Endothelial cell of umbilical vein (primary cell): ENCODE measurements at regions not wholly inside any gene's neighbourhood (a gene's known extent, or its start where the extent isn't known, plus 50 kb on each side); places are given as distances from the start of the nearest gene placed in this dataset.

Source experiments
- BruUV-seq: library from RNA; stranded (reverse); fragments of 400-500 nt; replicated peaks from 2 replicates; lab custom pipeline; 2021; lab: Mats Ljungman, UMichigan
- CTCF ChIA-PET: fragments of 300-600, 350-600 bp; sonication (Branson Sonifier 250); formaldehyde crosslinking; loops from one replicate; lab custom pipeline; 2021; ENCODE audit warnings: antibody characterized with exemption, inconsistent platforms; lab: Charles Lee
- POLR2A ChIA-PET: fragments of 300-600, 350-600 bp; sonication (Branson Sonifier 250); formaldehyde crosslinking; loops from one replicate; lab custom pipeline; 2021; ENCODE audit warnings: antibody characterized with exemption, inconsistent platforms; lab: Charles Lee
- DNase-seq: peaks from one replicate; pipeline ENCODE4 v3.0.0-alpha.2; 2011; ENCODE audit warnings: low read depth, low spot score
- FAIRE-seq: peaks from 2 replicates; lab custom pipeline; 2011; peaks lifted over from hg19 to GRCh38; lab: Jason Lieb, UNC
- H2AFZ ChIP-seq: 2 replicates; pipeline ENCODE4 v1.6.0; 2012; ENCODE audit warnings: low read depth, low read length, control low read depth, inconsistent platforms
- H3K27ac ChIP-seq: 2 replicates; pipeline ENCODE4 v1.5.1; 2011; ENCODE audit warnings: low read depth, mild to moderate bottlenecking, control low read depth, low read length, moderate library complexity; ENCODE audit not compliant: insufficient read depth
- H3K27me3 ChIP-seq, 2 experiments: 2 replicates each; pipeline versions ENCODE4 v1.6.0 to v1.6.1; 2011; ENCODE audit warnings: low read length in 2 of 2, mixed read lengths in 1 of 2; ENCODE audit not compliant: control insufficient read depth in 2 of 2, insufficient read depth in 2 of 2
- H3K36me3 ChIP-seq, 2 experiments: 2 replicates in 1 of 2; 3 replicates in 1 of 2; pipeline ENCODE4 v1.5.1; 2011; ENCODE audit warnings: low read length in 2 of 2, mild to moderate bottlenecking in 1 of 2, moderate library complexity in 1 of 2; ENCODE audit not compliant: control insufficient read depth in 2 of 2, insufficient read depth in 2 of 2; ENCODE audit errors: extremely low read depth in 1 of 2
- H3K4me1 ChIP-seq: 3 replicates; pipeline ENCODE4 v1.5.1; 2011; ENCODE audit warnings: mild to moderate bottlenecking, low read length; ENCODE audit not compliant: control insufficient read depth, insufficient read depth; ENCODE audit errors: extremely low read depth
- H3K4me2 ChIP-seq: 2 replicates; pipeline ENCODE4 v1.6.1; 2011; ENCODE audit warnings: low read length, control low read depth, mixed read lengths; ENCODE audit not compliant: insufficient read depth
- H3K4me3 ChIP-seq, 3 experiments: fragments of 200-600 bp in 1 of 3; sonication (generic), shearing (Covaris generic) in 1 of 3; replicated peaks in 1 of 3; 2 replicates each; pipeline ENCODE4 v1.5.1; 2011 to 2016; ENCODE audit warnings: control low read depth in 3 of 3, low read length in 3 of 3, mild to moderate bottlenecking in 2 of 3, inconsistent platforms in 1 of 3, low read depth in 1 of 3, moderate library complexity in 1 of 3; ENCODE audit not compliant: insufficient read depth in 1 of 3
- H3K79me2 ChIP-seq: 2 replicates; pipeline ENCODE4 v1.6.0; 2012; ENCODE audit warnings: low read length, inconsistent platforms; ENCODE audit not compliant: control insufficient read depth, insufficient read depth
- H3K9ac ChIP-seq: replicated peaks from 2 replicates; pipeline ENCODE3; 2011; ENCODE audit warnings: low read length, control low read depth; ENCODE audit not compliant: insufficient read depth; ENCODE audit errors: extremely low read depth
- H3K9me1 ChIP-seq: replicated peaks from 3 replicates; pipeline ENCODE4 v1.6.0; 2011; ENCODE audit warnings: mild to moderate bottlenecking, low read length; ENCODE audit not compliant: control insufficient read depth, insufficient read depth; ENCODE audit errors: extremely low read depth
- H3K9me3 ChIP-seq: replicated peaks from 2 replicates; pipeline ENCODE4 v1.5.1; 2012; ENCODE audit warnings: low read length, inconsistent platforms; ENCODE audit not compliant: control insufficient read depth, insufficient read depth
- H4K20me1 ChIP-seq: replicated peaks from 2 replicates; pipeline ENCODE3; 2011; ENCODE audit warnings: mild to moderate bottlenecking, low read length; ENCODE audit not compliant: control insufficient read depth, insufficient read depth; ENCODE audit errors: extremely low read depth
- EZH2 ChIP-seq: IDR thresholded peaks from 2 replicates; pipeline ENCODE4 v1.6.1; 2012; ENCODE audit warnings: borderline replicate concordance, low read depth, mild to moderate bottlenecking, moderate library complexity, low read length, inconsistent platforms; ENCODE audit not compliant: severe bottlenecking
- FOS ChIP-seq: IDR thresholded peaks from 2 replicates; pipeline ENCODE4 v1.6.1; 2011; ENCODE audit warnings: mild to moderate bottlenecking, low read length, moderate library complexity, borderline replicate concordance; ENCODE audit not compliant: insufficient read depth
- GATA2 ChIP-seq: IDR thresholded peaks from 2 replicates; pipeline ENCODE4 v1.7.0; 2011; ENCODE audit warnings: low read depth, mild to moderate bottlenecking, moderate library complexity, mixed read lengths, low read length; ENCODE audit not compliant: insufficient read length, insufficient read depth
- JUN ChIP-seq: IDR thresholded peaks from 2 replicates; pipeline ENCODE4 v1.6.1; 2011; ENCODE audit warnings: borderline replicate concordance, low read depth; ENCODE audit not compliant: insufficient read length, insufficient read depth
- MYC ChIP-seq: IDR thresholded peaks from one replicate; pipeline ENCODE4 v1.6.1; 2011; ENCODE audit warnings: mild to moderate bottlenecking, low read depth, low read length
- POLR2A ChIP-seq: IDR thresholded peaks from 2 replicates; pipeline ENCODE4 v1.6.1; 2012; ENCODE audit warnings: low read depth, mild to moderate bottlenecking, control low read depth, low read length
- POLR2AphosphoS5 ChIP-seq: IDR thresholded peaks from 2 replicates; pipeline ENCODE4 v1.6.1; 2012; ENCODE audit warnings: low read depth, mild to moderate bottlenecking, control low read depth, low read length, moderate library complexity; ENCODE audit not compliant: insufficient read depth
- dilution Hi-C: fragments of 300-500 bp; cut with MboI; formaldehyde crosslinking; loops from one replicate; pipeline ENCODE4 v1.15.0; 2019; ENCODE audit warnings: low sequenced_read_pairs; ENCODE audit not compliant: extremely low pct_ligation_motif_present
- intact Hi-C: fragments of 100-400 bp; cut with micrococcal nuclease; formaldehyde crosslinking; loops from one replicate; pipeline ENCODE4 v1.10.0; 2022
- TF ChIP-seq, protein P1 (sequence below), 2 donors: IDR thresholded peaks; 1 replicate in 1 of 2; 2 replicates in 1 of 2; pipeline ENCODE4 v1.5.1; 2011; ENCODE audit warnings: low read length in 2 of 2, mild to moderate bottlenecking in 2 of 2, moderate library complexity in 2 of 2, control low read depth in 1 of 2, inconsistent platforms in 1 of 2, low read depth in 1 of 2; ENCODE audit not compliant: insufficient read depth in 1 of 2; ENCODE audit errors: extremely low read depth in 1 of 2
- TF ChIP-seq, protein P2 (sequence below): IDR thresholded peaks from 2 replicates; pipeline ENCODE4 v1.6.1; 2011; ENCODE audit not compliant: insufficient read depth, insufficient read length

DNA sequence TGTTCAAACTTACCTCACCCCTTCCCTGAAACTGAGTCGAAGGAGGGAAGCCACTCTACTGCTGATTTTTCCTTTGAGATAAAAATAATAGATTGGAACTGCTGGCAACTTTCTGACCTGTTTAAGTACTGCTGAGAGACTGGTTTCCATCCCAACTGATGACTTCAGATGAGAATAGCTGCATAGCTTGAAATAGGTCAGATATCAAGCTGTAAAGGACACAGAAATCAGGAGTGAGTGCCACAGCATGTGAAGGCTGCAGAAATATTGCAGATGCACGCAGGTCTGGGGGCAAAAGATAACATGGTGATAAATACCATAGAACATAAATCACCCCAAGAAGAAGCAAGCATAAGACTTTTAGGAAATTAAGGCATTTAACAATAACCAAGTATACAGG, 923.2 kb downstream of the SH3BGRL start:
- H3K36me3 ChIP-seq = no peaks in the 10 kb centered on the region
- no peak overlapping the region for H2AFZ ChIP-seq
- H3K9me1 ChIP-seq = no peaks in the 10 kb centered on the region
- no peaks in the 10 kb centered on the region for H3K9me3 ChIP-seq
- H3K4me1 ChIP-seq = no peaks in the 10 kb centered on the region
- ChIA-PET POLR2A (no interaction called here), CTCF (no interaction called here)
- no peak overlapping the region for H3K9ac ChIP-seq
- H3K4me2 ChIP-seq = no peak overlapping the region
- H3K79me2 ChIP-seq = no peaks in the 10 kb centered on the region
- no peak for FAIRE-seq
- H3K4me3 ChIP-seq = no peak overlapping the region
- H3K27ac ChIP-seq = no peak overlapping the region
- dilution Hi-C loops (no loop called here), intact Hi-C loops (no loop called here)
- BruUV-seq = no TSS peak
- no peaks in the 10 kb centered on the region for H3K27me3 ChIP-seq
- DNase-seq = no peak
- H4K20me1 ChIP-seq = no peaks in the 10 kb centered on the region
- no peak for TF ChIP-seq POLR2AphosphoS5
- no peak for TF ChIP-seq POLR2A
- TF ChIP-seq MYC = no peak
- TF ChIP-seq, protein P1, sequence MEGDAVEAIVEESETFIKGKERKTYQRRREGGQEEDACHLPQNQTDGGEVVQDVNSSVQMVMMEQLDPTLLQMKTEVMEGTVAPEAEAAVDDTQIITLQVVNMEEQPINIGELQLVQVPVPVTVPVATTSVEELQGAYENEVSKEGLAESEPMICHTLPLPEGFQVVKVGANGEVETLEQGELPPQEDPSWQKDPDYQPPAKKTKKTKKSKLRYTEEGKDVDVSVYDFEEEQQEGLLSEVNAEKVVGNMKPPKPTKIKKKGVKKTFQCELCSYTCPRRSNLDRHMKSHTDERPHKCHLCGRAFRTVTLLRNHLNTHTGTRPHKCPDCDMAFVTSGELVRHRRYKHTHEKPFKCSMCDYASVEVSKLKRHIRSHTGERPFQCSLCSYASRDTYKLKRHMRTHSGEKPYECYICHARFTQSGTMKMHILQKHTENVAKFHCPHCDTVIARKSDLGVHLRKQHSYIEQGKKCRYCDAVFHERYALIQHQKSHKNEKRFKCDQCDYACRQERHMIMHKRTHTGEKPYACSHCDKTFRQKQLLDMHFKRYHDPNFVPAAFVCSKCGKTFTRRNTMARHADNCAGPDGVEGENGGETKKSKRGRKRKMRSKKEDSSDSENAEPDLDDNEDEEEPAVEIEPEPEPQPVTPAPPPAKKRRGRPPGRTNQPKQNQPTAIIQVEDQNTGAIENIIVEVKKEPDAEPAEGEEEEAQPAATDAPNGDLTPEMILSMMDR (IDR thresholded peaks at IDR 0.05; ENCODE audit: extremely low read depth in 1 of 2, insufficient read depth in 1 of 2, low read depth in 1 of 2, low read length in 2 of 2) = no peak
- TF ChIP-seq, protein P2, sequence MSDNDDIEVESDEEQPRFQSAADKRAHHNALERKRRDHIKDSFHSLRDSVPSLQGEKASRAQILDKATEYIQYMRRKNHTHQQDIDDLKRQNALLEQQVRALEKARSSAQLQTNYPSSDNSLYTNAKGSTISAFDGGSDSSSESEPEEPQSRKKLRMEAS = no peak
- no peak for TF ChIP-seq FOS
- no peak for TF ChIP-seq JUN
- TF ChIP-seq GATA2 = no peak
- no peak for TF ChIP-seq EZH2
